Stimulated activated CD8-positive, alpha-beta memory T cell treated with anti-CD3 and anti-CD28 coated beads, Interleukin-4, amount 100 ng/mL, for 48 hours (primary cell): ENCODE measurements at regions not wholly inside any gene's neighbourhood (a gene's known extent, or its start where the extent isn't known, plus 50 kb on each side); places are given as distances from the start of the nearest gene placed in this dataset.

Experiments
- DNase-seq: peaks from one replicate; pipeline ENCODE4 v3.0.0-alpha.2; 2020

DNA sequence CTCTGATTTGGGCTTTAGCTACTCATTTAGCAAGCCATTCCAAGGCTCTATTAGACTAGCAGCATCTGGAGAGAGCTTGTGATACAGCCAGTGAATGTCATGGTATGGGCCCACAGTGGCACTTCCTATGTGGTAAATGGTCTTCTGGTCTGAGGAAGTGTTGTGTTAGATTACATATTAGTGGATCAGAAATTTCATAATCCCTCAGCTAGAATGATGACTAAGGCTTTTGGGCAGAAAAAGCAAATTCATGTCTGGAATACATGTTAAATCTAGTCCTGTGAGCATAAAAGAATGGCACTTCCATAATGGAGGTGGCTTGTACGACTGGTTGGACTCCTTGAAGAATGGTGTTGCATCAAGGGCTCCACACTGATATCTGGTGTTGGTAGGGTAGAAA is 436.8 kb upstream of the CWC22 start:
- no peak for DNase-seq

DNA sequence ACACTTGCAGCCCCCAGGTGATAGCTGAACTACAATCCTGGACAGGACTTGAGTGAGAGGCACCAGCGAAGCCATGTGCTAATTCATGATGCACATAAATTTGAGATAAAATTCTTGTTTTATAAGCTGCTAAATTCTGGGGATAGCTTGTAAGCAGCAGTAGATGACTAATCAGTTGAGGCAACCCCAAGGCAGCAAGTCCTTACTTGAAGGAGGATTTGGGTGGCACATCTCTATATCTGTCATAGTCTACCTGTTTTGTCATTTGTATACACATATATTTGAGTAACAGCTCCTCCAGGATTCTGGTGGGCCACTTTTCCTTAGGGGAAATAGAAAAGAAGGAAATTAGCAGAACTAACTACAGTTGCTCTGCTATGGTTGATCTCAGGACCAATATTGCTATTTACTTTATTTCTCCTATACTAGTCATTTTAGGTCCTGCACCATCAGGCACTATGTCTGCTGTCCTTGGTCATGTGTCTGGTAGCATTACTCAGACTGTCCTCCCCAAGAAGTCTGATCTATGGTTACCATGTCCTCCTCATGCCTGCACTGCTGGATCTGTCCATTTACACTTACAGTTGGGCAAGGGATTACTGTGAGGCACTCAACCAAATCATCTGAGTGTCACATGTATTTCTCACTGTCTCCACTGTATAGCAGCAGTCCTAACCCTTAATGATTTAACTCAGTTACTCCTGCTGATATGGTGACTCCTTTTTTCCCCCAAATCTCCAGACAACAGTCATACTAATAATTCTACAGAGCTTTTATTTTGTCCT is 436.0 kb upstream of the CWC22 start:
- no peak for DNase-seq

DNA sequence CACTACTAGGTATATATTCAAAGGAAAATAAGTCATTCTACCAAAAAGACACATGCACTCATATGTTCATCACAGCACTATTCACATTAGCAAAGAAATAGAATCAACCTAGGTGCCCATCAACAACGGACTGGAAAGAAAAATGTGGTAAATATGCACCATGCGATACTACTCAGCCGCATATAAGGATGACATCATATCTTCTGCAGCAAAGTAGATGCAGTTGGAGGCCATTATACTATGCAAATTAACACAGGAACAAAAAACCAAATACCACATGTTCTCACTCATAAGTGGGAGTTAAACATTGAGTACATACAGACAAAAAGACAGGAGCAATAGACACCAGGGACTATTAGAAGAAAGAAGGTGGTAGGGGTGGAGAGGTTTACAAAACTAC is 412.1 kb upstream of the CWC22 start:
- DNase-seq = no peak

DNA sequence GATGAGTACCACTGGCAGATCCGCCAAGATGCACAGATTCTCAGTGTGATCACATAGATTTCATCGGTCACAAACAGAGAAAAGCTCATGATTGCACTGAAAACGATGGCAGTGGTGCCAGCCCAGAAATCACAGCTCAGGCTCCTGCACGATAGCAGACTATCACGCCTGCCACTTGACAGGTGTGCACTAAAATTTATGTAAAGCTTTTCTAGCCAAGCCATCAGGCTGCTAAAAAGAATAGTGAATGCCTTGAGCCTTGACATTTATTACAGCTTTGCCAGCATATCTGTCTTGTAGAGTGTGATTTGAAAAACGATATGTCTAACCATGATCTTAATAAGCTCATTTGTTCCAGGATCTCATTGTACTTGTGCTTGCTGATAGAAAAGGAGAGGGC is 409.5 kb upstream of the CWC22 start:
- DNase-seq = no peak

DNA sequence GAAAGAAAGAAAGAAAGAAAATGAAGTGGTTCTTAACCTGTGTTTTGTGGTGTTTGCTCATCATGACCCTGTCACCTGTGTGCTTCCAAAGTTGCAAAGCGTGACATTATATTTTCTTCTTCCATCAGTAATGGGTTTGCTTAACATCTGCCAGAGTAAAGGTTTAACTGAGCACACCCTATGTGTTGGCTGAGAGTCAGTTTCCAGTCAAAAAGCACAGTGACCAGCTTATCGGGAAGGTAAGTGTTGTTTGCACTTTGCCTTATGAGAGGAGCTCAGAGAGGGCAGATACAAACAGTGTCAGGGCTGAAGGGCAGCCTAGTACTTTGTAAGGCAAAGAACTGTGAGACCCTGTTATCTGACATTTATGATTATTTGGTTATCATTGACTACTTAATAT is 406.2 kb upstream of the CWC22 start:
- DNase-seq = no peak

DNA sequence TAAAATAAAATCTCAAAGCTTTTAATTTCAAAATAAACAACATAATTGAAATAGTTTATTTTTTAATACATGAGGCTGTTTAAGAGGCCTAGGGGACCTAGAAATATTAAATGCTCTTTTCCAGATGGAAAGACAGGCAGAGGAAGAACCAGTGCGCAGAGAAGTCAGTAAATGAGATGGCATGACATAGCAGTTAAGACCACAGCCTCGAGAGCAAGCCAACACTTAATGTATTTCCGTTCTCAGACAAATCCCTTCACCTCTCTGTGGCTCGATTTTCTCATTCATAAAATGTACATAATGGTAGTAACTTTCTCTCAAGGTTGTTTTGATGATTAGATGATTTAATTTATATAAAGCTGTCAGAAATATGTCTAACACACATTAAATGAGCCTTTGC is 405.1 kb upstream of the CWC22 start:
- DNase-seq = no peak

DNA sequence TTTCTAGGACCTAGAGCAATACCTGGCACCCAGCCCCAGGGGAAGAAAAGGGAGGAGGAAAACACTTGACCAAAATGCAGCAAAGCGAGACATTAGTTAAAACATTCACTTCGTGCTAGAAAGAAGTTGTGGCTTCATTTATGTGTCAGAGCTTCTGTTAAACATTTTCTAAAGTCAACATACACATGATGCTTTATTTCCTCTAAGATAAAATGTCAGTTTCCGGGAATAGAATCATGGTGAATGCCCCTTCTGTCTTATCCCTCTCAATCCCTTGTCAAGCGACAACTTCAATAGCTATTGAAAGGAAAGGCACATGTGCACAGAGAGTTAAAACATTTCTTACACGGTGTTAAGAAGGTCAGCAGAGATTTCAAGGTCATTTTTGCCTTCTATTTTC is 404.6 kb upstream of the CWC22 start:
- no peak for DNase-seq

DNA sequence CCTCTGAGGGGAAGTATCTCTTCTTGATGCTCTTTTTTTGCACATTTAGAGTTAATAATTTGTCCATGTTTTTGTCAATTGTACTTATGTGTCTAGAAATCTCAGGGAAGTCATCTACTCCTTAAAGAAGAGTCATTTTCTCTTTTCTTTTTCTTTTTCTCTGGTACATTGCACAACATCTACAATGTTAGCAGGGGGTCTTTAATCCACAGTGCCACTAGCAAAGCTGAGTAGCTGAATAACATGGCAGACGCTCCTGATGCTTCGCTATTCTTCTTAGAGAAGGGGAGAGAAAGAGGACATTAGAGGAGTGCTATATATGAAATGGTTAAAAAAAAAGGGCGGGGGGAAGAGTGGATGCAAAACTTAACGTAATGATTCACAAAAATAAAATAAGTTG is 399.6 kb upstream of the CWC22 start:
- no peak for DNase-seq

DNA sequence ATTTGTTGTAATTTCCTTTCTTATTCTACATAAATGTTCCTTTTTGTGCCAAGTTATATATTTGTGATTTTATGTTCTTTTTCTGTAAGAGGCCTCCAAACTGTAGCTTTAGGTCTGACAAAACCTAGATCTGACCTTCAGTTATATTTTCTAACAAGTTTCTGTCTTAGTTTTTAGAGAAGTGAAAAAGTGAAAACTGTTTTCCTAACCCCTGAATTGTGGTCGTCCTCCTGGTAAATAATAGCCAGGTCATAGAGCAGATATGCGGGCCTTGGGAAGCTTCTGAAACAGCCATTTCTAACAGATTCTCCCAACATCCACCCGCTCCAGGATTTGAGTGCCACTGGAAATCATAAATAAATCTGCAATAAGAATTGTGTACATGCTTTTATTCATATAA is 398.4 kb upstream of the CWC22 start:
- DNase-seq = no peak

DNA sequence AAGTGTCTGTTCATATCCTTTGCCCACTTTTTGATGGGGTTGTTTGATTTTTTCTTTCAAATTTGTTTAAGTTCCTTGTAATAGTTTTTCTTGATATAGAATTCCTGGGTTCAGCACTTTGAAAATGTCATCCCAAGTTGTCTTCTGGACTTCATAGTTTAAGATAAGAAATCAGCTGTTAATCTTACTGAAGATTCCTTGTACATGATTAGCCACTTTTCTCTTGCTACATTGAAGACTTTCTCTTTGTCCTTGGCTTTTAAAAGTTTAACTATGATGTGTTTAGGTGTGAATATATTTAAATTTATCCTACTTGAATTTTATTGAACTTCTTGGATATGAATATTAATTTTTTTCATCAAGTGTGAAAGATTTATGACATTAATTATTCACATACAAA is 387.2 kb upstream of the CWC22 start:
- no peak for DNase-seq

DNA sequence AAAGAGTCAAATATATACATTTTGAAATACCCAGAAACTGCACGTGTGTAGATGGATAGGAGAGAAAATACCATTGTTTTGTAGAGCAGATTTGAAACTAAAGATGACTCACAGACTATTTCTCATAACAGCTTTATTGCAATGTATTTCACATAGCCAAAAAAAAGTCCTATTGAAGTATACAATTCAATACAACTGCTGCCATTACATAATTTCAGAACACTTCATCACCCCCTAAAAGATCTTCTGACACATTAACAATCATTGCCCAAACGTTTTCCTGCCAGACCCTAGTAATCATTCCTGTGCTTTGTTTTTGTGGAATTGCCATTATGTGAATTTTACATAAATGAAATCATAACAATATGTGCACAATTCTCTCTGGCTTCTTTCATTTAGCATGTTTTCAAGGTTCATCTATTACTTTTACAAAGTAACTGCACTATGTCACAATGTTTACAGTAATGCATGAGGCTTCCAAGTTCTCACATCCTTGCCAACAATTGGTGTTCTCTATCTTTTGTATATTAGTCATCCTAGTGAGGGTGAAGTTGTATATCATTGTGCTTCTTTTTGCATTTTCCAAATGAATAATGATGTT is 378.6 kb upstream of the CWC22 start:
- DNase-seq = no peak

DNA sequence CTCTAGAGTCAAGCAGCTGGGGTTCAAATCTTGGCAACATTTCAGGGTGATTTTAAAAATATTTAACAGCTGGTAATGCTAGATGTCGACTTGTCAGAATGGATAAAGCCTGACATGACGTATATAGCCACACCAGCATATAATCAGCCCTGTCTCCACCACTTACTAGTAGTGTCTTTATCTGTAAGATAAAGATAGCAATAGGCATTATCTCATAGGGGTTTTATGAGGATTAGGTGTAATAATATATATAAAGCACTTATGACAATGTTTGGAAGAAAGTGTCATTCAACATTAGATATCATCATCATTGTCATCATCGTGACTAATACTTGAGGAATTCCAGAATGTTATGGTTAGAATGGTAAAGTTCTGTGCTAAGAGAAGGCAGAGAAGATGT is 369.0 kb upstream of the CWC22 start:
- no peak for DNase-seq

DNA sequence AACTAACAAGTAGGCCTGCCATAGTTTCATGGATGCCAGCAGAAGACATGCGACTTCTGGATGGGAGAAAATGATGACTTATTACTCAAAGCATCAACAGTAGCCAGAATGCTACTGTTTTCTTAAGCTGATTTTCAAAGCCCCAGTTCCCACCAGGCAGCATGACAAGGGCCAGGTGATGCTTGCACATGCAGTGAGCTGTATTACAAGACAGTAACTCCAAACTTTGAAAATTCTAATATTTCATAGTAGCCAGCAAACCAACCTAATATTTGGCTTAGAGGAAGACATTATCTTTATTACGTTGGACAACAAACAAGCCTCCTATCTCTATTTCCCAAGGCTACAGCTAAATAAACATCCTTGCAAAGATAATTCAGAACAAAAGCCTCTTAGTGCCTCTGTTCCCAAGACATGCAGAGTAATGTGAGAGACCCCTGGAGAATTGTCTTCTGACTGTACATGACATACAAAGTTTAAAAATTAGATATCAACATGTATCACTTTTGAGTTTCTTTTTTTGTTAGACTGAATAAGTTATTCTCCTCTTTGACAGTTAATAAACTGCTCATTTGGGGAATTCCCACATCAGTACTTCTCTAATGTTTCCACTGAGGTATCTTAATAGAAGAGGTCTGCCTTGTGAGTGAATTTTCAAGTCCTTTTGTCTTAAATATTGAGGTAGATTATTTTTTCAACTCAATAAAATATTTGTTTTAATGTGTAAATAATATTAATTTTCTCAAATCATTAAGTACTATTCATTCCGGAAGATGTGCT is 367.6 kb upstream of the CWC22 start:
- DNase-seq = no peak

DNA sequence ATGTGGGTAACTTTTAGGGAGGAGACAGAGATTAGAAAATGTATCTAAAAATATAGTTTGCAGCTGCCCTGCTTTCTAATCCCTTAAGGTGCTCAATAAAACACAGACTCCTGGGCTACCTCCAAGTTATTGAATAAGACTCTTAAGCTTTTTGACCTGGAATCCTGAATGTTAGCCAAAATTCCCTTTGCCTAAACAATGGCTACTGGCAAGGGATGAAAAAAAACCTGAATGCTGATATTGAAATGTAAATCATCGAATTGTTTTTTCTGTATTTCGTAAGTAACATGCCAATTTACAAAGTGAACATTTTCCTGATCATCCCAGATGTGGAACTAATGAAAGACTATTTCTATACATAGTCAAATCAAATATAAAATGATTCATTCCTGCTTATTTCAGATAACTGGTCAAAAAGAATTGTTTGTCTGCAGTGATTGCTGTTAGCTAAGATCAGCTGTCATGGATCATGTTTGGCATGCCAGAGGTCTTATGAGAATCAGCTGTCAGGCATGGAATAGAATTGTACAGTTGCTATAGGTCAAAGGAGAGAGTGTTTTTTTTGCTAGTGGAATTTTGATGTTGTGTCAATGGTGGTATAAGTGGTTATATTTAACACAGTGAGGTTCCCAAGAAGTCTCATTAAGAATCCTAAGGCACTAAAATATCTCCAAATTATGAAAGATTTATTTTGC is 363.6 kb upstream of the CWC22 start:
- no peak for DNase-seq

DNA sequence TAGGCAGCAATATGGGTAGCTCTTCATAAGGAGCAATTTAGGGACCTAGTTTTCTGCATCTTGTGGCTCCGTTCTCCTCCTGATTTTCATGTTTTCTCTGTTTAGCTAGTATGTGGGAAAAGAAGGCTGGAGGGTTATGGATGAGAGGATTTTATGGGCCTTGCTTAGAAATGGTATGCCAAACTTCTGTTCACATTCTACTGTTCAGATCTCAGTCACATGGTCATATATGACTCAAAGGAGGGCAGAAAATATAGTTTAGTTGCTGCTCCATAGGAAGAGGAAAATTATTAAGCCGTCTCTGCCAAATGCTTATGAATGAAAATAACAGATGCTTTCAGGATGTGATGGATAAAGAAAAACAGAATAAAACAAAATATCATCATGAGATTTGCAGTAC is 361.8 kb upstream of the CWC22 start:
- no peak for DNase-seq

DNA sequence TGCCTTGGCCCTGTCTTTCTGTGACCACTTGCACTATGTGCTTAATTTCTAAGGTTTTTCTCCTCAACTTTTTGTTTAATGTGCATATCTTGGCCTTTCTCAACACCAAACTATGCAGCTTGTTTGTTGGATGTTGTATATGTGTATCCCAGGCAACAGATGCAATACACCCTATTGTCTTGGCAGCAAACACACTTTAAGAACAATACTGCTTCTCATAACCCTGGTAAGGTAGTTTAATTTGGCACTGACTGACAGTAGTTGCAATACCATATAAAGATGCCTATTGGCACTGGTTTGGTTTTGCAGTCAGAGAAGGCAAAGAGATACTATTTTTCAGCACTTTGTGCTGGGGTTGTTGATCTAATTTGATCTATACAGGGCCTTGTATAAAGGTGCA is 360.7 kb upstream of the CWC22 start:
- DNase-seq = no peak

DNA sequence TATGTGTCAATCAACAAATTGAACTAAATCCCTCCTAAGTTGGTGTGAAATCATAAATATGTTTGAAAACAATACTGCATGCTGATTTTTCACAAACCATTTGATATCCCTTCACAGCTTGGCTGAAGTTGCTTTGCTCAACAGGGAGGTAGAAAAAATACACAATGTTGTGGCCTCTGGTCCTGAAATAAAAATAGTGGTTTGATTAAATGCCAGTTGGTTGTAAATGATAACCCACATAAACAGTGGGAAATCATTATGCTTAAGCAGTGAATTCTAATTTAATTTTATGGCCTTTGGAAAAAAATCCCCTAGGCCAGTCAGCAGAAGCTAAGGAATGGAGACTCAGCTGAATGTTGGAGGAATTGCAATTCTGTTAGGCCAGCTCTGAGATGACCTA is 359.4 kb upstream of the CWC22 start:
- no peak for DNase-seq

DNA sequence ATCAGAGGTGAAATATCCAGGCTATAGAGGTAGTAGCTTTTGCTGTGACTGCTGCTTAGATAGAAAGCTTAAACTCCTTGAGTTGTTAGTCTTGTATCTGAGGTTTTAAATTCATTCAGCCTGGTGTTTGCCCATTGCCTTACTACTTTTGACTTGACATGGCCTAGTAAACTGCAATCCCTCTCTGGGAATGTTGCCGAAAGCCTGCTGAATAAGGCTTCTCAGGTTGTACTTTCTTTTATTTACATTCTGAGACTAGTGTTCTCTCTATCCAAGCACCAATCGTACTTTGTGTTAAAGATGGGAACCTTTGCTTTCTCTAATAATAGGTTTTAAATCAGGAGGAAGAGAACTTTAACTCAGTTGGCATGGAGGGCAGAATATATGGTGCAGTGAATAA is 357.6 kb upstream of the CWC22 start:
- DNase-seq = no peak

DNA sequence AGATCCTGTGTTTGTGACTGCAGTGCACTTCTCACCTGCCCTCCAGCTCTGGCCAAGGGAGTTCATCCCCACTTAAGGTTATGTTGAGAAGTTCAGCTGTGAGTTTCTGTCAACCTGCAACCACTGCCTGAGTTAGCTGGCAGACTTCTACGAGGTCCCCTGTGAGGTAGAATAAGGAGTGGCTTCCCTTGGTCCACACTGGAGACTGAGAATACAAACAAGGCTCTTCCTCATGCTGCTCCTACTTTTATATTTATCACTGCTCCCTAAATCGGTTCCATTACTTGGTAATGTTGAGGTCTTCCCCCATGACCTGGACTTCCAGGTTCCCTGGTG is 353.2 kb upstream of the CWC22 start:
- DNase-seq = no peak

DNA sequence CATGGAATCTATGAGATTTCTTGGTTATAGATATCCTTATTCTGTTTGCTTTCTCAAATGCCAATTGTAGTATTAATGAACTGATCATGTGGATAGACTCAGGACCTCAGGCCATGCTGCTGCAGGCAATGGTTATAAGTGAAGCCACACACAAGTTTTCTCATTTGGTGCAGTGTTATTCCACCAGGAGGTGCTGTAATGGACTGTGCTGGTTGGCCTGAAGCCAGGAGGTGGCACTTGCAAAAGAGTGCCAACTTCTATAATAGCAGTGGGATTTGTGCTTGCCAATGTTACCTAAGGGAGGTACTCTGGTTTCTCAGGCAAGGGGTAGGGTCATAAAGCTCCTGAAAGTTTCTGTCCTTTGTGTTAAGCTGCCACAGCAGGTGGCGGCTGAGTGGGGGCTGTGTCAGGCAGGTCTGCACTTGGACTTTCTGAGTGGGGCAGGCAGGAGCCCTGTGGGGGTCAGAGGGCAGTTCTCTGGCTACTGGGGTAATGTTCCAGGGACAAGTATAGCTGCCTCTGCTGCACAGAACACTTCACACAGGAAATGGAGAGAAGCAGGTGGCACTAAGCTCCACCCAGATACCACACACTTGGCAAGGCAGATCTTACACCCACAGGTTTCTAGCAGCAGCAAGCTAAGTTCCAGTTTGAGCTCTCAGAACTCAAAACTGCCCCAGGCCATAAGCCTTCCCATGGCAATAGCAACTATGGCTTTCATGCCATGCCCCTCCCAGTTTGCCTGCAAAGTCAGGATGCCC is 352.6 kb upstream of the CWC22 start:
- DNase-seq = no peak

DNA sequence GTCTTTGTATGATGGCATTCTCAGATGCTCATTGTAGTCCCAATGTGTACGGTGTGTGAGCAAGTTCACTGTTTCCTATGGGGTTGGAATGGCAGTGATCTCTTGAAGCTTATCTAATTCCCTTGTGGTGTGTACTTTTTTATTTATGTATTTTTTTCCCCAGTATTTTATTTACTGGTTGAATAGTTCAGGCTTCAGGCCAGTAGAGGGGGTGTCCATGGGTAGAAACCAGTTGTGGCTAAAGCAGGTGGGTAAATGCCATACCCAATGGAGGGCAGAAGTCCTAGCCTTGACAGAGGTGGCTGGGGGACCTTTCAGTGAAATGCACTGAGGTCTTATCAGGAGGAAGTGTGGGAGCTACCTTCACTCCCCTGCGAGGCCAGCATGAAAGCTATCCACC is 351.4 kb upstream of the CWC22 start:
- no peak for DNase-seq

DNA sequence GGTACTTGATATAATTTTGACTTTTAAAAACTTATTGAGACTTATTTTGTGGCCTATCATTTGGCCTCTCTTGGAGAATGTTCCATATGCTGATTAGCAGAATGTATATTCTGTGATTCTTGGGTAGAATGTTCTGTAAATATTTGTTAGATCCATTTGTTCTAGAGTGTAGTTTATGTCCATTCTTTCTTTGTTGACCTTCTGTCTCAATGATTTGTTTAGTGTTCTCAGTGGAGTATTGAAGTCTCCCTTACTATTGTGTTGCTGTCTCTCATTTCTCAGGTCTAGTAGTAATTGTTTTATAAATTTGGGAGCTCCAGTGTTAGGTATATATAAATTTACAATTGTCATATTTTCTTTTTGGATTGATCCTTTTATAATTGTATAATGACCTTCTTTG is 349.6 kb upstream of the CWC22 start:
- no peak for DNase-seq

DNA sequence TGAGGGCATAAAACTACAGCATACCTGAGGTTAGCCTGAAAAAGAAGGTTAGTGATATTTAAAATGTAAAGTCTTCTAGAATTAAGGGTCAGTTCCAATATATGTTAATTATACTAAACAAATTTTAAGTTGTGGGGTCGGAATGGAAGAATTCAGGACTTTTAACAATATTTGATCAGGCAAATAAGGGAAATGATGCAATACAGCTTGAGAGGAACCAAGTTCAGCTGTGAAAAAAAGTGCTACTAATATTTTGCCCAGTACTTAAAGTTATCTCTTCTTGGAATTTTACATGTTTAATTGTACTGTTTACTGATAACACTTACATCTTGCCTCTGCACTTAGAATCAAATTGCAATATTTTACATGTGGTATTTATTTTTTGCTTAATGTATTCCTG is 345.5 kb upstream of the CWC22 start:
- no peak for DNase-seq
